ENCODE measurements at regions not wholly inside any gene's neighbourhood (a gene's known extent, or its start where the extent isn't known, plus 50 kb on each side); places are given as distances from the start of the nearest gene placed in this dataset.
A peak's percentile ranks its signal among the peaks of the same experiment; 100 is the strongest.
"Not testable (repeated sequence)": the region's sequence is repeated elsewhere in the genome, so short reads cannot be mapped to it uniquely, and the experiment has no call there.

DNA sequence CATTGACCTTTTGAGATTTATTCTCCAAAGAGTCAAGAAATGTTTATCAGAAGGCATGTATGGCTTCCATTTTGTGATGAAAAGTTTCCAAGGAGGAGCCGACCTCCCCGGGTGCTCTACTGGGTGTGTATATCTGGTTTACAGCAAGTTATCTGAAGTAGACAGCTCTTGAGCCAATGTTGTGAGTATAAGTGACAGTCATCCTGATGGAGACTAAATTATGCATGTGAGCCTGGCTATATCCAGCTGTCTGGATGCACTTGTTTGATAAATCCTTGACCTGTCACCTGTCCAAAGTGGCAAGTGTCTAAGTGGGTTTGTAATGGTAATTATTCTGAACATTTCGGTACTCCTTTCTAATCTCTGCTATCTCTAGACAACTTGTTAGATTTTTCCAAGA is 142.2 kb downstream of the NR2F2 start:
- no peak for DNase-seq

DNA sequence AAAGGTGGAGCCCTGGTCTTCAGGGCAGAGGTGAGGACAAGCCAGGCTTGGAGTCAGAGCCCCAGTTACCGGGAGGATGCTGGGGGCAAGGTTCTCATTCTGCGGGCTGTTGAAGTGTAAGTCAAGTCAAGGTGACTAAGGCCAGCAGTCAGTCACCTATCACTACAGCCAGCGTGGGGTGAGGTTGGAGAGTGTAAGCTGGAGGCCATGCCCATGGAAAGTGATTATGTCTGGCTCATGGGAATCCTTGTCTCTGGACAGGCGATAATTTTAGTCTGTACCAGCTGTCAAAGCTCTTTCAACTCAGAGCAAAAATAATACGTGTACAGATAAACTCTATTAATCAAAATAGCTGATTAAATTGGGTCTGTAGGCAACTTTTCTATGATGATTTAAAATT is 143.1 kb downstream of the NR2F2 start:
- no peak for DNase-seq

DNA sequence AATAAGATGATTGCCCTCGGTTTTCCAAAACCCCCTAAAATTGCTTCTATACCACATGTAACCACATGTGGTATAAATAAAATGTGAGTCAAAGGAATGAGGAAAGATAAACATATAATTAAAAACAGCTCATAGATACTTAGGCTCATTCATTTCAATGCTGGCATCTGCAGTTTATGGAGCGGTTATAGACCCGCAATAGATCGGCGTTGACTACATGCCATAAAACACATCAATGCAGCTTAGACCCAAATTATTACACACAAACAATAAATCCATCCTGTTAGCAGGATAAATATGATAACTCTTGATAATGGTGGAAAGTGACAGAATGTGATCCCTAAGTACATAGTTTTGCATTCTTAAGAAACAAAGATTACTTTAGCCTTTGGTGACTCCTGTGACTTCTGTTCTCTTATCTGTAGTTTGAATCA is 143.7 kb downstream of the NR2F2 start:
- DNase-seq = no peak

DNA sequence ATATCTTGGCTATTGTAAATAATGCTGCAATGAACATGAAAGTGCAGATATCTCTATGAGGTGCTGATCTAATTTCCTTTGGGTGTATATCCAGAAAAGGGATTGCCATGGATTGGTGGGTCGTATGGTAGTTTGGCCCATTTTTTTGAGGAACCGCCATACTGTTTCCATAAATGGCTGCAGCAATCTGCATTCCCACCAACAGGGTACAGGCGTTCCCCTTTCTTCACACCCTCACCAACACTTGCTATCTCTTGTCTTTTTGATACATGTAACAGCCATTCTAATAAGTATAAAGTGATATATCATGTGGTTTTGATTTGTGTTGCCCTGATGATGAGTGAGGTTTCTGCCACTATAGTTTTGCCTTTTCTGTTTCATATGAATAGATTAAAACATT is 146.7 kb downstream of the NR2F2 start:
- no peak for DNase-seq

DNA sequence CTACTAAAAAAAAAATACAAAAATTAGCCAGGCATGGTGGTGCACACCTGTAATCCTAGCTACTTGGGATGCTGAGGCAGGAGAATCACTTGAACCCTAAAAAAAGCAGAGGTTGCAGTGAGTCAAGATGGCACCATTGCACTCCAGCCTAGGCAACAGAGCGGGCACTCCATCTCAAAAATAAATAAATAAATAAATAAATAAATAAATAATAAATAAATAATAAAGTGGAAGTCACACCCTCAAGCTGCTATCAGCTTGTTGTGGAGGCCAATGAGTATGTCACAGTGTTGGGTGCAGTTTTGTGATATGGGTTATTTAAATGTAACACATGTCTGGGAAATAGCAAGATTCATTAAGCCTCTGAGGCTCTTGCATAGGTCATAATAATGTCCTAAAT is 153.9 kb downstream of the NR2F2 start:
- not testable (repeated sequence) for DNase-seq

DNA sequence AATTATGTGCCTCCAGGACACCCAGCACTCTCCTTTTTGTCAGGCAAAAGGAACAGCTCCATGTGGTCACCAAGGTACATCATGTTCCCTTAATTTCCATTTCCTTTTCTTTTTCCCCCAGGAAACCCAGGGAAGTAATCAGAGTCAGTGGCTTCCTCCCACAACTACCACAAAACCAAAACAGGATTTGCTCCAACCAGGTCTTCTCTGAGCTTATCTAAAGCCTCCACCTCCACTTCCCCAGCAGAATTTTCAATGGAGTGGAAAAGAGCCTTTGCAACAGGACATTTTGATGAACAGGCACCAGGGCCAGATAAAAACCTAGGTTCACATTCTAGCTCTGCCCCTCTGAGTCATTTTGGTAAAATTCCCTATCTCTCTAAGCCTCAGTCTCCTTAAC is 154.3 kb downstream of the NR2F2 start:
- no peak for DNase-seq

DNA sequence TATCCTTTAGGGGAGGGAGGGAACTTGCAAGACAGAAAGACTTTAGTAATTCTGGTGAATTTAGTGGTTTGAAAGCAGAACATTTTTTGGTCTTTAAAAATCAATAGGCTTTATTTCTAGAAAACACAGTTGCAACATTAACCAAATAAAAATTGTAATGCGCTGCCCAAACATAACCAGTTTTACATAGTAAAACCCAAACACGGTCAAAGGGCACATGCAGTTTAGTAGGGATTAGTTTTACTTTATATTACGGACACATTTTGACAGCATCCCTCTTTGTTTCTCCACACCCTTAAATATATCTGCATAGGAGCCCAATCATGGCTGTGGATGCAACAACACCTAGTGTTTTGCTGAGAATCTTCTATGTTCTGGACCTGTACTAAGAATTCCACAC is 156.7 kb downstream of the NR2F2 start:
- no peak for DNase-seq

DNA sequence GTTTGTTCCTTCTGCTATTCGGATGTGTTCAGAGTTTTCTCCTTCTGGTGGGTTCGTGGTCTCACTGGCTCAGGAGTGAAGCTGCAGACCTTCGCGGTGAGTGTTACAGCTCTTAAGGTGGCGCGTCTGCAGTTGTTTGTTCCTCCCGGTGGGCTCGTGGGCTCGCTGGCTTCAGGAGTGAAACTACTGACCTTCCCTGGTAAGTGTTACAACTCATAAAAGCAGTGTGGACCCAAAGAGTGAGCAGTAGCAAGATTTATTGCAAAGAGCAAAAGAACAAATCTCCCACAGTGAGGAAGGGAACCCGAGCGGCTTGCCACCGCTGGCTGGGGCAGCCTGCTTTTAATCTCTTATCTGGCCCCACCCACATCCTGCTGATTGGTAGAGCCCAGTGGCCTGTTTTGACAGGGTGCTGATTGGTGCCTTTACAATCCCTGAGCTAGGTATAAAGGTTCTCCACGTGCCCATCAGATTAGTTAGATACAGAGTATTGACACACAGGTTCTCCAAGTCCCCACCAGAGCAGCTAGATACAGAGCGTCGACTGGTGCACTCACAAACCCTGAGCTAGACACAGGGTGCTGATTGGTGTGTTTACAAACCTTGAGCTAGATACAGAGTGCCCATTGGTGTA is 160.7 kb downstream of the NR2F2 start:
- not testable (repeated sequence) for DNase-seq

DNA sequence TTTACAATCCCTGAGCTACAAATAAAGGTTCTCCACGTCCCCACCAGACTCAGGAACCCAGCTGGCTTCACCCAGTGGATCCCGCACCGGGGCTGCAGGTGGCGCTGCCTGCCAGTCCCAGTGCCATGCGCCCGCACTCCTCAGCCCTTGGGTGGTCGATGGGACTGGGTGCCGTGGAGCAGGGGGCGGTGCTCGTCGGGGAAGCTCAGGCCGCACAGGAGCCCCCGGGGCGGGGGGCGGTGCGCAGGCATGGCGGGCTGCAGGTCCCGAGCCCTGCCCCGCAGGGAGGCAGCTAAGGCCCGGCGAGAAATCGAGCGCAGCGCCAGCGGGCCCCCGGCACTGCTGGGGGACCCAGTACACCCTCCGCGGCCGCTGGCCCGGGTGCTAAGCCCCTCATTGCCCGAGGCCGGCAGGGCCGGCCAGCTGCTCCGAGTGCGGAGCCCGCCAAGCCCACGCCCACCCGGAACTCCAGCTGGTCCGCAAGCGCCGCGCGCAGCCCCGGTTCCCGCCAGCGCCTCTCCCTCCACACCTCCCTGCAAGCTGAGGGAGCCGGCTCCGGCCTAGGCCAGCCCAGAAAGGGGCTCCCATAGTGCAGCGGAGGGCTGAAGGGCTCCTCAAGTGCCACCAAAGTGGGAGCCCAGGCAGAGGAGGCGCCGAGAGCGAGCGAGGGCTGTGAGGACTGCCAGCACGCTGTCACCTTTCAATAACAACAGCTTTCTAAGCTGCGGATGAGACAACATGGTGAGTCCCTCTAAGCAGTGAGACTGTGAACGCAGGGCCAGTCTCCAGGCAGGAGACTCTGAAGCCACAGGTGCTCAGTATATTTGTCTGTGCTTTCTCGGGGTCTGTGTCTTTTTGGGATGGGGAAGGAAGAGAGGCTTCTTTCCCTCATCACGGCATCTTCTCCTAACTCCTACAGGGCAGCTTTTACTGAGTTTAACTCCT is 161.5 kb downstream of the NR2F2 start:
- not testable (repeated sequence) for DNase-seq

DNA sequence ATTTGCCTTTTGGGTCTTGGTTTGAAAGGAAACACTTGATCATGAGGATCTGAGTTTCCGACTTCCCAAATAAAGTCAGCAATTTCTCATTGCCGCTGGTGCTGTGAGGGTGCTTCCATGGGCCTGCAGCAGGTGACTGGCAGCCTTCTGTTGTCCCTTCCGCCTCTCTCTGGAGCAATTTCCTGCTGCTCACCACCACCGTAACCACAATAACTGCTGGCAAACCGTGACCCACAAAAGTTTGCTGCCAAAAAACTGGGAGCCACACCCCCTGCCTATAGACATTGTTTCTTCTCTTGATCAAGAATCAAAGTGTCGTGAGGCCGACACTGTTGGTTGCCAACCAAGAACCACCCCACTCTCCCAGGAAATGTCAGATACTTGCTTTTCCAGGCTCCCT is 164.0 kb downstream of the NR2F2 start:
- DNase-seq = no peak

DNA sequence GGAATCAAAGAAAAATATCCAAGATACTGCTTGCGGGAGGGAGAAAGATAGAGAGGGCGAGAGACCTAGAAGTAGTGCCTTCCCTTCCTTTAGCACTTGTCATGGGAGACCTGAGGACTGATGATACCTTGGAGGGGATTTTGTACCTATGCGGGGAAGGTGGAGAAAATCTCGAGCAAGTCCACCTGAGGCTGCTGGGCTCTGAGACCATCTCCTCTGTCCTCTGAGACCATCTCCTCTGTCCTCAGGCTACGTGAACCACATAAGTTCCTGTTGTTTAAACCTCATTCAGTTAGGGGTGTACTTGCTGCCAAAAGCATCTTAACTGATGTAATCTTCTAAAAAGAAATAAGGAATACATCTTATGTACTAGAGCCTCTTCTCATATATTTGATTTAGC is 164.9 kb downstream of the NR2F2 start:
- DNase-seq = no peak

DNA sequence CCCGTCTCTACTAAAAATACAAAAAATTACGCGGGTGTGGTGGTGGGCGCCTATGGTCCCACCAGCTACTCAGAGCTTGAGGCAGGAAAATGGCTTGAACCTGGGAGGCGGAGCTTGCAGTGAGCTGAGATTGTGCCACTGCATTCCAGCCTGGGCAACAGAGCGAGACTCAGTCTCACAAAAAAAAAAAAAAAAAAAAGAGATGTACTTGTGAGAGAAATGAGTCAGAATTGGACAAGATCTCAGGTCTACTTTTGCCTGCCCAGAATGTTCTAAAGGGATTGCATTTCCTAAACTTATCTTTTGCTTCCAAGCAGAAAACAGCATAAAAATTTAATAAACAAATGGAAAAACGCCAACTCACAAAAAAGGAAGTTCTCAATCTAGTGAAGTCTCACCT is 167.5 kb downstream of the NR2F2 start:
- no peak for DNase-seq

DNA sequence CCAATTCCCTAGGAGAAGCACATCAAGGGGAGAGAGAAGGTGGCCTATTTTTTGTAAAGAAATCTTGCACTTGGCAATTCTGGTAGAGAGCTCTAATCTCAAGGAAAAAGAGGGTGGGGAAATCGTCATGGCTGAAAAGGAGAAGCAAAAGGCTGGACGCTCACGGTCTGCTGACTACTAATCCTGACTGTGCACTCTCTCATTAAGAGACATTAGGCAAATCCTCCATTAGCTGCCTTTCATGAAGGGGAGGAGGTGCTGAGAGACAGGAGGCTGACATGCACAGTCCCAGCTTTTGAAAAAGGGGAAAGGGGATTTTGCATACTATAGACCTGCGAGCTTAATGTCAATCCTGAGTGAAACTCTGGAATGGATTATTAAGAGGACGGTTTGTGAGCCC is 170.0 kb downstream of the NR2F2 start:
- DNase-seq = no peak

DNA sequence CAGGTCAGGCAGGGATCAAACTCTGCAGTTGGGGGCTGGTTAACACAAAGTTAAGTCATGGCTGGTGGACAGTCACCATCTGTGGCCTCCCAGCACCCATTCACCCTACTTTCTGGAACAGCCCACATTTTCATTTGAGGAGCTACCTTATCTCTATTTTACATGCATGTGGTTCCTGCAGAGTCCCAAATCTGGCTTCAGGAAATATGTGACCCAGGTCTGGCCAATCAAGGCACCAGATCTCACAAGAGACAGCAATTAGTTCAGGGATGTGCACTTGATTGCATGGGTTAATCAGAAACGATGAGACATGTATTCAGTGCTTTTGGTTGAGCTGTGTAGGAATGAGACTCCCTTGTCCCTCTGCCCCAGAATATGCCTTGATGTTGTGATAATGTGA is 170.9 kb downstream of the NR2F2 start:
- no peak for DNase-seq

DNA sequence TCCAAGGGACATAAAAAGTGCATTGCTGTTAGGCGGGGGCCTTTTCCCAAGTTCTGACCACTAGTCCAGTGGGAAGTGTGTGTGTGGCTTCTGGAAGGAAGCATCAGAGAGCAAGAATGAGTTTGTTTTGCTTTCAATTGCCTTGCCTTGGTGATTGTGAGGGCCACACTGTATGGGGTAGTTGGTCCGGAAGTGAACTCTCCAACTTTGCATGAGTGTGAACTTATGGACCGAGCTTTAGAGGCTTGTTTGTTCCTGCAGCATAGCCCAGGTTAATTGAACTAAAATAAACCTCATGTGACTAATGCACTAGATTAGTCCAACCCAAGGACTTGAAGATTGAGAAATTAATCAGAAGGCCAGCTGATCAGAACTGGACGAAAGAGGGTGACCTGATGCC is 171.7 kb downstream of the NR2F2 start:
- DNase-seq = no peak

DNA sequence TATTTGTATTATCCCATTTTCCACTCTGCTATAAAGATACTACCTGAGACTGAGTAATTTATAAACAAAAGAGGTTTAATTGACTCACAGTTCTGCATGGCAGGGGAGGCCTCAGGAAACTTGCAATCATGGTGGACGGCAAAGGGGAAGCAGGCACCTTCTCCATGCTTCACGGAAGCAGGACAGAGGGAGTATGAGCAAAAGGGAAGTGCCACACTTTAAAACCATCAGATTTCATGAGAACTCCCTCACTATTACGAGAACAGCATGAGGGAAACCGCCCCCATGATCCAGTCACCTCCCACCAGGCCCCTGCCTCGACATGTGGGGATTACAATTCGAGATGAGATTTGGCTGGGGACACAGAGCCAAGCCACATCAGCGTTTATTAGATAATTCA is 172.8 kb downstream of the NR2F2 start:
- DNase-seq = no peak

DNA sequence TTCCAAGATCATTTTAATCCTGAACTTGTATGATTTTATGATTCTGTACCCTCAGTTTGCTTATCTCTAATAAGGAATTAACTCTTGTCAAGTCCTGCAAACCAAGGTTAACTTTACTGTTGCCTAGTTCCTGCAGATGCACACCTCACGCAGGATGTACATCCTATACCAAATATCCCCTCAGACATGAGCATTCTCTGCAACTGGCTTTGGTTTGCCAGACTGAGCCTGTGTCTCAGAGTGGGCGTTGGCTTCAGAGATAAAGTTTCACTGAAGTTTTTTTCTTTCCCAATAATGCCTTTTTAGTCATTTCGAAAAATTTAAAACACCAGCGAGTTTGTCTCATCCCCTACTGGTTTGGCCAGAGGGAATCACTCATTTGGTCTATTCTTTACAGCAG is 173.9 kb downstream of the NR2F2 start:
- no peak for DNase-seq

DNA sequence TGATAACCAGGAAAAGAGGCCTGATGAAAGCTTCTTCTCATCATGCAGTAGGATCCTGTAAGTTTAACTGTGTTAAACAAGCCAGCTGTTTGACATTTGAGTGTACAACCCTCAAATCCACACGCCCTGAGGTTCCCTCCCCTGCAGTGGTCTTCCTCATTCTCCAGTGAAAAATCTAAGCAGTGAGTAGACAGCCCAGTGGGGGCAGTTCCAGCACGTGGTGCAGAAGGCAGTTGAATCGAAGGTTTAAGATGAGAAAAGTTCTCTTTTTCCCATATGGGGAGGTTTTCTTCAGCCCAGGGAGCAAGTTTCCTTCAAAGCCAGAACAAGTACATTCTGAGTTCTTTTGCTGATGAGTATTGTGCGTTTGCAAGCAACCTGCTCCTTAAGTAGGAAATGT is 174.5 kb downstream of the NR2F2 start:
- DNase-seq = no peak

DNA sequence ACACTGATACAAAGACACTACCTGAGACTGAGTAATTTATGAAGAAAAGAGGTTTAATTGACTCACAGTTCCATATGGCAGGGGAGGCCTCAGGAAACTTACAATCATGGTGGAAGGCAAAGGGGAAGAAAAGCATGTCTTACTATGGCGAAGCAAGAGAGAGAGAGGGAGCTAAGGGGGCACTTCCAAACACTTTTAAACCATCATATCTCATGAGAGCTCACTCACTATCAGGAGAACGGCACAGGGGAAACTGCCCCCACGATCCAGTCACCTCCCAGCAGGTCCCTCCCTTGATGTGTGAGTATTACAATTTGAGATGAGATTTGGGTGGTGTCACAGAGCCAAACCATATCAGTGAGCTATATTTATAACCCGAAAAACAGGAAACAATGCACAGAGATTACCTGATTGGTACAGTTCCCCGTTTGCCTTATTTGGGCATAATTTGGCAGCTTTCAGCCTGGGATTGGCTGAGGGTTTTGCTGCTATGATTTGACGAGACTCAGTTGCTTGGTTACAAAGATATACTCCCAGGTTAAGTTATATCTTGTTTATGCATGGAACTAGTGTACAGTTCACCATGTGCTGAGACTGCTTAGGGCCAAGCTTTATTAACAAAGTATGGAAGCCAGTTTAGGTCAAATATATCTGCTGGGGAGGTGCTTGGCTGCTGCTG is 184.2 kb downstream of the NR2F2 start:
- peak in 1 of 2 experiments; percentile 1 for DNase-seq

DNA sequence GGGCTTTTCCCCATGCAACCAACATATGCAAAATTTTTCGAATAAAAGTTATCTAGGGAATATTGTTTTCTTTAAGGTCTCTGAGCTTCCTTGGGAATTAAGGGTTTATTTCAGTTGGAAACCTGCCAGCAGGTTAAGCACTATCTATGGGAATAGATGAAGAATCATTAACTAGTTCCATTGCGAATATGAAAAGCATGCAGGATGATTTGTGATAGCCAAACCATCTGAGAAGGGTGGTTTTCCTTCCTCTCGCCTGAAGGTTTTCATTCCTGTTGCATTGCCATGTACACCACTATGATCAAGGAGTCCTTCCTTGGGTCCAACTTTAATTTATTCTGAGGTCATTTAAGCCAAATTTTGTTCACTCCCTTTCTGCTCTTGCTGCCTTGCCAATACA is 184.9 kb downstream of the NR2F2 start:
- DNase-seq = no peak

DNA sequence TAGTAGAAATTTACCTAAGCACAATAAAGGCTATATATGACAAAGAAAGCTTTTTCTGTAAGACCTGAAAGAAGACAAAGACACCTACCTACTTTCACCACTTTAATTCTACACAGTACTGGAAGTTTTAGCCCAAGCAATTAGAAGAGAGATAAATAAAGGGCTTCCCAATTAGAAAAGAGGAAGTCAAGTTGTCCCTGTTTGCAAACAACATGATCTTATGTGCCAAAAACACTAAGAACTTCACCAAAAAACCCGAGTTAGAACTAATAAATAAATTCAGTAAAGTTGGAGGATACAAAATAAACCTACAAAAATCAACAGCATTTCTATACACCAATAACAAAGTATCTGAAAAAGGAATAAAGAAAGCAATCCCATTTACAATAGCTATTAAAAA is 190.9 kb downstream of the NR2F2 start:
- DNase-seq = no peak

DNA sequence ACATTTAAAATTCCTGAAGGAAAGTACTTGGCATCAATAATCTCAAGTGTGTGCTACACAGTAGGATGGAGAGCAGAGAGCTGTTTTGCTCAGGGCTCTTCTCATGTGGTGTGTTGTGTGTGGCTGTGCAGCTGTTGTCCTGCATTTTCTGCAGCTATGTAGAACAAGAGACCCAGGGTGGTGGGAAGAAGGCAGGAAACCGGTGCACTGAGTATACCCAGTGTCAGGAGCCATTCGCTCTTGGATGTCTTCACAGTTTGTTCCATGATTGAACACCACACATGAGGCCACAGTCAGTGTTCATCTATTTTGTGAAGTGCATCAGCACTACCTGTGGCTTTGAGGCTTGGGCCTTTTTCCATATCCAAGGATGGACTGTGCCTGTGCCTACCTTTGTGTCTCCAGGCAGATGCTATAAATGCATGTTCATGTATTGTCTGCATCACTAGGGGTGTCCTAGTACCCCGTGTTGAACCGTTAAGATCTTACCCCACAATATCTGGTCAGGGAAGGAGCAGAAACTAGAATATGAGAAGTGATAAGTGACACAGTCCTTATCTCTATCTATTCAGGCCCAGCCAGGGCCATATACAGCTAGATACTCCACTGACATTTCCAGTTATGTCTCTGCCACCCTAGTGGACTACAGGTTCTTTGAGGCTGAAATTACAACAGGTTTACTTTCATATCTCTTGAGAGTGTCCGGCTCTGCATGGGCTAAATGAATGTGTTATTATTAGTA is 194.3 kb downstream of the NR2F2 start:
- DNase-seq = no peak

DNA sequence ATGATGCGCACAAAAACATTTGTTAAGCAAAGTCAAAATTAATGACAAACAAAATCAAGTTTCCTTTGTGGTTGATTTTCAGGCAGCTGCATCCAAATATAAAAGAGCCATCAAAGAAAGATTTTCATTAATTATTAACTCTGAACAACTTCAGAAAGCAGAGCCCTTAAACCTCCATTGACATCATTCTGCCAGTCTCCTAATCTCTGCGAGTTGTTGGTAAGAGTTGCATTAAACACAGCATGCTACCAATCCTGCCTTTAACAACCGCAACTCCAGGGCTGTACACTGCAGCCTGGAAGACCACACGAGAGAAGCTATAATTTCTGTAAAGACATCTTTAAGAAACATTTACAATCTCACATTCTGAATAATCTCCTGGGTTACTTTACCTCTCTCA is 204.6 kb downstream of the NR2F2 start:
- no peak for DNase-seq

All from NCI-H2081 (cell line).